Activated CD4-positive, alpha-beta memory T cell treated with anti-CD3 and anti-CD28 coated beads for 36 hours (primary cell): ENCODE measurements at regions not wholly inside any gene's neighbourhood (a gene's known extent, or its start where the extent isn't known, plus 50 kb on each side); places are given as distances from the start of the nearest gene placed in this dataset.

ENCODE experiments used
- CTCF ChIA-PET: fragments of 350-600 bp; sonication (Branson Sonifier 250); formaldehyde crosslinking; loops from one replicate; lab custom pipeline; 2021; ENCODE audit warnings: antibody characterized with exemption, inconsistent platforms; lab: Charles Lee
- POLR2A ChIA-PET: fragments of 350-600 bp; sonication (Branson Sonifier 250); formaldehyde crosslinking; loops from one replicate; lab custom pipeline; 2021; ENCODE audit warnings: antibody characterized with exemption; lab: Charles Lee
- DNase-seq: peaks from one replicate; pipeline ENCODE4 v3.0.0-alpha.2; 2020
- H3K27ac Mint-ChIP-seq: one replicate; pipeline ENCODE4 v1.8.0; 2021; ENCODE audit warnings: mixed read lengths
- H3K27me3 Mint-ChIP-seq: one replicate; pipeline ENCODE4 v1.8.0; 2021; ENCODE audit warnings: mixed read lengths
- H3K36me3 Mint-ChIP-seq: one replicate; pipeline ENCODE4 v1.8.0; 2021; ENCODE audit warnings: mixed read lengths
- H3K4me1 Mint-ChIP-seq: one replicate; pipeline ENCODE4 v1.8.0; 2021; ENCODE audit warnings: low read depth, mixed read lengths
- H3K4me3 Mint-ChIP-seq: one replicate; pipeline ENCODE4 v1.8.0; 2021; ENCODE audit warnings: mild to moderate bottlenecking, mixed read lengths
- H3K9me3 Mint-ChIP-seq: one replicate; pipeline ENCODE4 v1.8.0; 2021; ENCODE audit warnings: mixed read lengths
- intact Hi-C: fragments of 100-400 bp; cut with micrococcal nuclease; formaldehyde crosslinking; loops from one replicate; pipeline ENCODE4 v1.15.1; 2023

DNA sequence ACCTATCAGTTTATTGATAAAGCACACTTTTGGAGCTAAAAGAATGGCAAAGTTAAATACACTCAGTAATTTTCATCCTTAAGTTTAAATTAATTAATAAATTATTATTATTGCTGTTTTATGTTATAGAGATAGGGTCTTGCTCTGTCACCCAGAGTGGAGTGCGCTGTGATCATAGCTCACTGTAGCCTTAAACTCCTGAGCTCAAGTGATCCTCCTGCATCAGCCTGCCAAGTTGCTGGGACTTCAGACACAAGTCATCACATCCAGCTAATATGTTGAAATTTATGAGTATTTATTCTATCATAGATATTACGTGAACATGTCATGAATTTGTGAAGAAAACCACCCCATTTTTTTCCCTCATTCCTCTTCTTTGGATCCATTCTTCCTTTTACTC lies 64.2 kb downstream of the GJA1 start:
- intact Hi-C loops = no loop called here
- no peak for DNase-seq
- ChIA-PET POLR2A (no interaction called here), CTCF (no interaction called here)
- Mint-ChIP-seq H3K4me3 (no peak overlapping the region), H3K27me3 (no peaks in the 10 kb centered on the region), H3K9me3 (no peaks in the 10 kb centered on the region), H3K4me1 (peaks cover 4% of the 10 kb centered on the region), H3K27ac (no peak overlapping the region), H3K36me3 (no peaks in the 10 kb centered on the region)

GRCh38 chr6:121503589-121503991 lies 68.1 kb downstream of the GJA1 start:
- no peak overlapping the region for H3K4me3 Mint-ChIP-seq
- CTCF ChIA-PET = no interaction called here
- DNase-seq = no peak

DNA sequence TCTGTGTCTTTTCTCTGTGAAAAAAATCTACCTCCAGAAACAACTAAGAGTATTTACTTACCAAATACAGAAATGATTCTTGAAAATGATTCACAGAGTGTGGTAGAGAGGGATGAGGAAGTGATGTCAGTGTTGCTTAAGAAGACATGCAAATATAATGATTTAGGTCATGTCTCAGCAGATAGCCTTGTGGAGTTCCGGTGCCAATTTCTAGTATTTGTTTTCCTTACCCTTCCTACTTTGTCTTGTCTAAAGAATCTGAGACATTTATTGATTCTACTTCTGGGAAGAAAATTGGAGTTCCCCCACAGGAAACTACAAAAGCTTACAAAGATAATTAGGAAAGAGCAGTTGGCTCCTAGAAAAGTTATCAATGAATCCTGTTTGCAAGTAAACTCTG lies 68.8 kb downstream of the GJA1 start:
- ChIA-PET POLR2A (no interaction called here), CTCF (no interaction called here)
- no peak for DNase-seq
- Mint-ChIP-seq H3K27ac (no peak overlapping the region), H3K36me3 (no peaks in the 10 kb centered on the region), H3K27me3 (no peaks in the 10 kb centered on the region), H3K4me1 (peaks cover 4% of the 10 kb centered on the region), H3K9me3 (no peaks in the 10 kb centered on the region), H3K4me3 (no peak overlapping the region)
- intact Hi-C loops = no loop called here

More at GRCh38 chr6:121503589-121503991, 68.1 kb downstream of the GJA1 start:
- intact Hi-C loops = no loop called here
- Mint-ChIP-seq H3K36me3 (no peaks in the 10 kb centered on the region), H3K27ac (no peak overlapping the region), H3K9me3 (no peaks in the 10 kb centered on the region), H3K4me1 (peaks cover 4% of the 10 kb centered on the region), H3K27me3 (no peaks in the 10 kb centered on the region)
- POLR2A ChIA-PET = no interaction called here

DNA sequence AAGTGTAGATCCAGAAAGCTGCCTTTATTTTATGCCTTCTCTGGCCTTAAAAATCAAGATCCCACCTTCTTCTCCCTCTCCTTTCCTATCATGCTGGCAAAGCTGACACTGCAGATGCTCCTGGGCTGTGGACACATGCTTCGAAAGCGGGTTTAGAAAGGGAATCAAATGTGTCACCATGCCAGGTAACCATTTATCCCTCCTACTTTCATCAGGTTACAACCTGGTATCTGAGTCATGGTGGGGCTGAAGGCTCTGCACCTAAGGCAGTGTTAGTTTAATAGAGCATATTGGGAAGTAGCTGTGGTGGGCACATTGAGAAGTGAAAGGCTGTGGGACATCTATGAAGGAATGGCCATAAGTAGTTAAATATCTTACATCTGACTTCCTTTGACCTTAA lies 69.8 kb downstream of the GJA1 start:
- DNase-seq = no peak
- Mint-ChIP-seq H3K4me3 (no peak overlapping the region), H3K9me3 (no peaks in the 10 kb centered on the region), H3K27me3 (no peaks in the 10 kb centered on the region), H3K27ac (no peak overlapping the region), H3K4me1 (peaks cover 4% of the 10 kb centered on the region), H3K36me3 (no peaks in the 10 kb centered on the region)
- ChIA-PET POLR2A (no interaction called here), CTCF (interaction anchor here (0.6 kb wide), 1 partner anchor 354 kb away, joined by 3 read pairs; no protein-coding TSS in a partner anchor)
- intact Hi-C loops = no loop called here

DNA sequence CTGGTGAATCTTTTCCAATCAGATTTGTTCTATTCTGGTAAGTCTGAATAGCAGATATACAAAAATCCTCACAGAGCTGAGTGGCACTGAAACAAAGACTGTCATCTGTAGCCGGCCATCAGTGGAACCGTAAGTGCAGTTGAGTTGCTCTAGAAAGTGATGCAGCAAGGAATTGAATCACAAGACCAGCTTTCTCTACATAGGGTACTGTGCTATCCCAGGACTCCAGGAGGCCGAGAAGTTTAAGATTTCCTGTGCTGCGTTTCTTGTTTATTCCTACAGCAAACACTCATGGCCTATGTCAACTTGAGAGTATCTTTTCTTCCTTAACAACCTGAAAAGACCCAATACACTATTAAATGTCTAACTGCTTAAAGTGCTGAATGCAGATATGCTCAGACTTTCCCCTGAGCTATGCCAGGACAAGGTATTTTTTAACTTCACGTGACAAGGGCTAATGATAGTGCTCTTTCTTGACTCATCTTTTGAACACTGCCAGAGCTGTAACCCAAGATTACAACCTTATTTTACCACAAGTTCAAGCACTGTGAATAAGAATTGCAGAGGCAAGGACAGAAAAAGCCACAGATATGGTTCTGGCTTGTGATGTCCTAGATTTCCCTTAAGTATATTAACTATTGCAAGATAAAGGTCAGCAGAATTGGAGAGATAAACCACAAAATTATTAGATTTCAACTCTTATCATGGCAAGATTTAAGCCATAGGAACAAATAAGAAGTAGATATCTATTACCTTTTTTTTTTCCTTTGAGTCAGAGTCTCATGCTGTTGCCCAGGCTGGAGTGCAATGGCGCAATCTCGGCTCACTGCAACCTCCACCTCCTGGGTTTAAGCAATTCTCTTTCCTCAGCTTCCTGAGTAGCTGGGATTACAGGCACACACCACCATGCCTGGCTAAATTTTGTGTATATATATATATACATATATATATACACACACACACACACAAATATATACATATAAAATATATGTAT lies 71.6 kb downstream of the GJA1 start:
- no peak for DNase-seq
- H3K4me3 Mint-ChIP-seq = no peak overlapping the region
- POLR2A ChIA-PET = no interaction called here
- H3K27me3 Mint-ChIP-seq = no peaks in the 10 kb centered on the region
- H3K4me1 Mint-ChIP-seq = peaks cover 4% of the 10 kb centered on the region
- H3K9me3 Mint-ChIP-seq = no peaks in the 10 kb centered on the region
- H3K27ac Mint-ChIP-seq = no peak overlapping the region
- no peaks in the 10 kb centered on the region for H3K36me3 Mint-ChIP-seq
- intact Hi-C loops = no loop called here
- CTCF ChIA-PET = no interaction called here

DNA sequence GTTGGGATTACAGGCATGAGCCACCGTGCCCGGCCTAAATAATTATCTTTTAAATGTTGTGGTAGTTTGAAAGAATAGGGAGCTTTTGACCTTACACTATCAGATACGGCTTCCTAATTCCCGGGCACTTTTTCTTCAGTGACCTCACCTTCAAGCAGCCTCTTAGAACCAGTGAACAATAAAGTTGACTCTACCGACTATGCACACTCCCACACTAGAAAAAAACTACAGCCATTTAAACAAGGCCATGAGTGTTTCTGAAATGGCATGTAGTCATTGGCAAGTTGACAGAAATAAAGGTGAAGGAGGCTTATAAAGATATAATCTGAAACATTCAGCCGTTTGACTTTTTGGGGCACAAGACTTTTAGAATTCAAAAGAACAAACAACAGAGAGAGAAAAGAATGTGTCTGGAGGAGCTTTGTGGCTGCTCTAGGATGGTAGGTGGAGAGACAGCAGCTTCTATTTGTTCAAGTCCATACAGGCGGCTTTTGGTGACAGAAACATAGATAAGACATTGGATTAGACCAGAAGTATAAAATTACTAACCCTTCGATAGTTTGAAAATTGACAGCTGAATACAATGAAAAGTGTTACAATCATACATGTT lies 75.2 kb downstream of the GJA1 start:
- CTCF ChIA-PET = no interaction called here
- Mint-ChIP-seq H3K27me3 (no peaks in the 10 kb centered on the region), H3K9me3 (no peaks in the 10 kb centered on the region), H3K27ac (no peak overlapping the region), H3K36me3 (no peaks in the 10 kb centered on the region), H3K4me1 (no peaks in the 10 kb centered on the region), H3K4me3 (no peak overlapping the region)
- POLR2A ChIA-PET = no interaction called here
- intact Hi-C loops = no loop called here
- no peak for DNase-seq

- H3K27ac Mint-ChIP-seq = no peak overlapping the region
- no peak overlapping the region for H3K4me3 Mint-ChIP-seq
- H3K9me3 Mint-ChIP-seq = no peaks in the 10 kb centered on the region
- intact Hi-C loops = no loop called here
- H3K27me3 Mint-ChIP-seq = no peaks in the 10 kb centered on the region
- H3K4me1 Mint-ChIP-seq = no peaks in the 10 kb centered on the region
- DNase-seq = no peak
- POLR2A ChIA-PET = no interaction called here
- CTCF ChIA-PET = no interaction called here
- no peaks in the 10 kb centered on the region for H3K36me3 Mint-ChIP-seq
Observed at GRCh38 chr6:121515630-121516265, 80.3 kb downstream of the GJA1 start.

DNA sequence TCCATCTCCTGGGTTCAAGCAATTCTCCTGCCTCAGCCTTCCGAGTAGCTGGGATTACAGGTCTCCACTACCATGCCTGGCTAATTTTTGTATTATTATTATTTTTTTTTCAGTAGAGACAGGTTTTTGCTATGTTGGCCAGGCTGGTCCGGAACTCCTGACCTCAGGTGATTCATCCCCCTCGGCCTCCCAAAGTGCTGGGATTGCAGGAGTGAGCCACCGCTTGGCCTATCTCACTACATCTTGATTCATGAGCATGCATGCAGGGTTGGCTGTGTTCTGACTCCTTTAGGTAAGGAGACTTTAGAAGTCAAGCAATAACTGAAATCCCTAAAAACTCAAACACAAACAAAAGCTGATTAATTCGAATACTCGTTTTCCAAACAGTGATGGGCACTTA lies 80.9 kb downstream of the GJA1 start:
- H3K27me3 Mint-ChIP-seq = no peaks in the 10 kb centered on the region

DNA sequence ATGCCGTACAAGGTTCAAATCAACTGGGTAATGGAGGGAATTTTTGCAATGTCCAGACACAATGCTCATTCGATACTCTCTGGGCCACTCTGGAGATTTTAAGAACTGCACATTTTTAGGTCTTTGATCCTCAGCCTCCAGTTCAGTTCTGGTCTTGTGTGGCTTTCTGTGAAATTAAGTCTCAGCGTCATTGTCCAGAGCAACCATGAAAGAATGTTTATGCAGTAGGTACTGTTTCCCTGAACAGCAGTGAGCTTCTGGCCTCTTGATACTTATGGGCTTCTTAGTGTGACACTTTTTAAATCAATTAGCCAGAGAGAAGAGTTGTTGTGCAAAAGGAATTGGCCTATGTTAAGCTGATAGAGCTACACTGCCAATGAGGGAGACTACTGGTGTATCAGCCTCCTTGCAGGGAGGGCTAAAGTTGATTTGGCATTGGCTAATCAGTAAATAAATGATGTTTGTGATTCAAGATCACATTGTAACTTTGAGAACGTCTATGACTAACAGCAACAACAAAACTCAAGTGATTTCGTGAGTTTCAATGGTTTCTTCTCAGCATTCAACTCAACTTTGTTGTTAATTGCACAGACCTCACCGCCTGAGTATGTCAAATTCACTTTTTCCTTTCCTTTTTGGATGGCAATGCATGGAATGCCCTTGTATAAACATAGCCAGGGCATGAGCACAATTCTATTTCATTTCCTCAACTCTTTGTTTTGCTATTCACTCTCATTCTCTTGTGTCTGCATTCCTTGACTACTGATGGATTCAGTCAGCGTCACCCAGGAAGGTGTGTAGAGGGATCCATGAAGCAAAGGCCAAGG lies 85.1 kb downstream of the GJA1 start:
- Mint-ChIP-seq H3K27ac (no peak overlapping the region), H3K36me3 (no peaks in the 10 kb centered on the region), H3K4me1 (no peaks in the 10 kb centered on the region), H3K9me3 (no peaks in the 10 kb centered on the region), H3K4me3 (no peak overlapping the region), H3K27me3 (no peaks in the 10 kb centered on the region)
- CTCF ChIA-PET = no interaction called here
- DNase-seq = no peak
- intact Hi-C loops = no loop called here
- POLR2A ChIA-PET = no interaction called here

More for the DNA sequence above, 80.9 kb downstream of the GJA1 start:
- DNase-seq = no peak
- H3K9me3 Mint-ChIP-seq = no peaks in the 10 kb centered on the region
- intact Hi-C loops = no loop called here
- ChIA-PET POLR2A (interaction anchor here (0.6 kb wide), 1 partner anchor 17 kb away, joined by 4 read pairs; no protein-coding TSS in a partner anchor), CTCF (no interaction called here)
- no peaks in the 10 kb centered on the region for H3K4me1 Mint-ChIP-seq
- H3K27ac Mint-ChIP-seq = no peak overlapping the region
- H3K4me3 Mint-ChIP-seq = no peak overlapping the region
- no peaks in the 10 kb centered on the region for H3K36me3 Mint-ChIP-seq

- Mint-ChIP-seq H3K27ac (no peak overlapping the region), H3K9me3 (no peaks in the 10 kb centered on the region), H3K36me3 (no peaks in the 10 kb centered on the region), H3K27me3 (no peaks in the 10 kb centered on the region), H3K4me1 (no peaks in the 10 kb centered on the region), H3K4me3 (no peak overlapping the region)
- ChIA-PET CTCF (no interaction called here), POLR2A (no interaction called here)
- no peak for DNase-seq
- intact Hi-C loops = no loop called here
Observed at GRCh38 chr6:121521164-121521555, 85.7 kb downstream of the GJA1 start.

- Mint-ChIP-seq H3K27me3 (no peaks in the 10 kb centered on the region), H3K27ac (no peak overlapping the region), H3K4me1 (no peaks in the 10 kb centered on the region), H3K9me3 (no peaks in the 10 kb centered on the region), H3K4me3 (no peak overlapping the region), H3K36me3 (no peaks in the 10 kb centered on the region)
- ChIA-PET POLR2A (no interaction called here), CTCF (no interaction called here)
- intact Hi-C loops = no loop called here
- DNase-seq = no peak
Observed at GRCh38 chr6:121522265-121522664, 86.8 kb downstream of the GJA1 start.
